GM12892 (cell line): ENCODE measurements at regions not wholly inside any gene's neighbourhood (a gene's known extent, or its start where the extent isn't known, plus 50 kb on each side); places are given as distances from the start of the nearest gene placed in this dataset.
"Not testable (repeated sequence)": the region's sequence is repeated elsewhere in the genome, so short reads cannot be mapped to it uniquely, and the experiment has no call there.

Experiments
- POLR2A ChIP-seq: IDR thresholded peaks from 2 replicates; pipeline ENCODE4 v1.6.1; 2011; ENCODE audit warnings: low read depth, low read length, control low read depth
- POLR2AphosphoS5 ChIP-seq: IDR thresholded peaks from 2 replicates; pipeline ENCODE4 v1.6.1; 2011; ENCODE audit warnings: low read depth, low read length, control low read depth

DNA sequence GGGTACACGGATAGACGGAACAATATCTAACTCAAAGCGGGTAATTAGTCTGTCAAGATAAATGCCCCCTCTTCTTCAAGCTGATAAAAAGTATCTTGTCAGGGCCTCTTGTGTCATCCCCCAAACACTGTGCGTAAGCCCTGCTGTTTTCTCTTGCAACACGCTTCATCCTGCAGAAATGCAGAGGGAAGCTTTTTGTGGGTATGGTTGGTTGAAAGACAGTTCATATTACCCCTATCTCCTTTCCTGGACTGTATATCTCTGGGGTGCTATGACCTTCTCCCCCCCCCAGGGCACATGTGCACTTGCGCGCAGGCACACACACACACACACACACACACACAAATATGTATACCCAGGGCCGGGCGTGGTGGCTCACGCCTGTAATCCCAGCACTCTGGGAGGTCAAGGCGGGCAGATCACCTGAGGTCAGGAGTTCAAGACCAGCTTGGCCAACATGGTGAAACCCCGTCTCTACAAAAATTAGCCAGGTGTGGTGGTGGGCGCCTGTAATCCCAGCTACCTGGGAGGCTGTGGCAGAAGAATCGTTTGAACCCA lies 143.6 kb upstream of the CITED2 start:
- TF ChIP-seq POLR2A, POLR2AphosphoS5: not testable (repeated sequence)
